ENCODE measurements at regions not wholly inside any gene's neighbourhood (a gene's known extent, or its start where the extent isn't known, plus 50 kb on each side); places are given as distances from the start of the nearest gene placed in this dataset.

DNA sequence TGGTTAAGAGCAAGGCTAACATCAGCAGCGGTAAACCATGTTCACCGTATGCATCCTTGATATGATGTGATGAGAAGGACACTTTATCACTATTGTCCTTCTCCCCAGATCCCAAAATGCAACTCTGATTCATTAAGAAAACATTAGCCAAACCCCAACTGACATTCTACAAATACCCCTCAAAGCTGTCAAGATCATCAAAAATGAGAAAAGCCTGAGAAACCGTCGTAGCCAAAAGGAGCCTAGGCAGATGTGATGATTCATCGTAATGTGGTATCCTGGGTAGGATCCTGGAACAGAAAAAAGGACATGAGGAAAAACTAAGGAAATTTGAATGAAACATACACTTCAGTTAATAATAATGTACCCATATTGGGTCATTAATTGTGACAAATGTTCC lies 67.3 kb upstream of the ST6GAL2 start:
- H3K27me3 ChIP-seq (ENCODE audit: insufficient read depth, low read length) = no peaks in the 10 kb centered on the region
- Mint-ChIP-seq H3K36me3 (ENCODE audit: insufficient read depth in 1 of 3, low read depth in 3 of 3) (peaks cover 0 to 3% (median 0%) of the 10 kb centered on the region in 3 experiments; a peak in 2 of 7 replicates), H3K4me3 (no peak overlapping the region), H3K27me3 (ENCODE audit: low read depth) (no peaks in the 10 kb centered on the region), H3K9me3 (no peaks in the 10 kb centered on the region; a peak in 2 of 5 replicates), H3K4me1 (peaks cover 7 to 8% of the 10 kb centered on the region in 2 experiments), H3K27ac (no peak overlapping the region)
- H4K20me1 ChIP-seq (ENCODE audit: control insufficient read depth, insufficient read depth, insufficient read length) = no peaks in the 10 kb centered on the region
- H2BK12ac ChIP-seq (ENCODE audit: insufficient read length, low read depth, low read length) = no peak overlapping the region
- TF ChIP-seq, protein P1, sequence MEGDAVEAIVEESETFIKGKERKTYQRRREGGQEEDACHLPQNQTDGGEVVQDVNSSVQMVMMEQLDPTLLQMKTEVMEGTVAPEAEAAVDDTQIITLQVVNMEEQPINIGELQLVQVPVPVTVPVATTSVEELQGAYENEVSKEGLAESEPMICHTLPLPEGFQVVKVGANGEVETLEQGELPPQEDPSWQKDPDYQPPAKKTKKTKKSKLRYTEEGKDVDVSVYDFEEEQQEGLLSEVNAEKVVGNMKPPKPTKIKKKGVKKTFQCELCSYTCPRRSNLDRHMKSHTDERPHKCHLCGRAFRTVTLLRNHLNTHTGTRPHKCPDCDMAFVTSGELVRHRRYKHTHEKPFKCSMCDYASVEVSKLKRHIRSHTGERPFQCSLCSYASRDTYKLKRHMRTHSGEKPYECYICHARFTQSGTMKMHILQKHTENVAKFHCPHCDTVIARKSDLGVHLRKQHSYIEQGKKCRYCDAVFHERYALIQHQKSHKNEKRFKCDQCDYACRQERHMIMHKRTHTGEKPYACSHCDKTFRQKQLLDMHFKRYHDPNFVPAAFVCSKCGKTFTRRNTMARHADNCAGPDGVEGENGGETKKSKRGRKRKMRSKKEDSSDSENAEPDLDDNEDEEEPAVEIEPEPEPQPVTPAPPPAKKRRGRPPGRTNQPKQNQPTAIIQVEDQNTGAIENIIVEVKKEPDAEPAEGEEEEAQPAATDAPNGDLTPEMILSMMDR (conservative IDR thresholded peaks at IDR 0.05) = no peak
- no peak overlapping the region for H2BK20ac ChIP-seq (ENCODE audit: low read depth, low read length, poor library complexity, severe bottlenecking)
- H3K18ac ChIP-seq (ENCODE audit: insufficient read length, low read depth, low read length) = no peak overlapping the region
- no peak overlapping the region for H3T11ph ChIP-seq (ENCODE audit: low read length)
- no peak overlapping the region for H2AFZ ChIP-seq (ENCODE audit: low read length)
- no peak overlapping the region for H3K4ac ChIP-seq (ENCODE audit: low read depth, low read length)
- no peak overlapping the region for H3K27ac ChIP-seq (ENCODE audit: insufficient read length, low read depth, low read length)
- H4K91ac ChIP-seq (ENCODE audit: insufficient read length, low read depth, low read length) = no peak overlapping the region
- no peak overlapping the region for H3K23ac ChIP-seq (ENCODE audit: insufficient read length, low read depth, low read length)
- no peak overlapping the region for H3K4me2 ChIP-seq (ENCODE audit: insufficient read depth, insufficient read length, low read length)
- H3K79me2 ChIP-seq (ENCODE audit: insufficient read depth, low read length) = no peaks in the 10 kb centered on the region
- no peak overlapping the region for H2BK120ac ChIP-seq (ENCODE audit: low read depth, low read length, poor library complexity, severe bottlenecking)
- H3K56ac ChIP-seq (ENCODE audit: insufficient read length, low read depth, low read length) = no peak overlapping the region
- no CpG with 5 or more reads among the region's 5 CpGs for WGBS (ENCODE audit: extremely low coverage, insufficient read length, low lambda C conversion rate)
- no peaks in the 10 kb centered on the region for H3K9me3 ChIP-seq (ENCODE audit: control insufficient read depth, low read depth, low read length)
- H3K79me1 ChIP-seq (ENCODE audit: insufficient read depth, low read depth, low read length, poor library complexity, severe bottlenecking) = no peaks in the 10 kb centered on the region
- H3K9ac ChIP-seq (ENCODE audit: extremely low read depth, insufficient read length, low read length) = no peak overlapping the region
- no peak overlapping the region for H3K14ac ChIP-seq (ENCODE audit: insufficient read depth, low read length)
- no peaks in the 10 kb centered on the region for H3K23me2 ChIP-seq (ENCODE audit: insufficient read length, low read depth, low read length, poor library complexity, severe bottlenecking)
- H4K5ac ChIP-seq (ENCODE audit: insufficient read length, low read depth, low read length) = no peak overlapping the region
- no peak for DNase-seq
- H3K4me1 ChIP-seq (ENCODE audit: insufficient read depth, low read length) = no peaks in the 10 kb centered on the region; the same call in 1 of the 2 replicates
- H2AK5ac ChIP-seq (ENCODE audit: insufficient read length, low read length) = no peak overlapping the region
- H2BK15ac ChIP-seq (ENCODE audit: low read depth, low read length) = no peak overlapping the region
- H2BK5ac ChIP-seq (ENCODE audit: insufficient read length, low read length) = no peak overlapping the region
- H4K8ac ChIP-seq (replicated peaks; ENCODE audit: insufficient read length, low read depth, low read length) = no peak overlapping the region

All from H9 (cell line).